HL-60 (cell line): ENCODE measurements at regions not wholly inside any gene's neighbourhood (a gene's known extent, or its start where the extent isn't known, plus 50 kb on each side); places are given as distances from the start of the nearest gene placed in this dataset.

Source experiments
- CTCF ChIP-seq: IDR thresholded peaks from one replicate; pipeline ENCODE4 v1.5.1; 2011; ENCODE audit warnings: low read length, control low read depth, inconsistent platforms; ENCODE audit not compliant: insufficient read depth
- GABPA ChIP-seq: IDR thresholded peaks from 2 replicates; pipeline ENCODE4 v1.6.1; 2012; ENCODE audit warnings: low read depth
- POLR2AphosphoS5 ChIP-seq: IDR thresholded peaks from 2 replicates; pipeline ENCODE4 v1.6.1; 2012; ENCODE audit warnings: low read depth
- SPI1 ChIP-seq: IDR thresholded peaks from 2 replicates; pipeline ENCODE4 v1.6.1; 2012; ENCODE audit warnings: low read depth, mild to moderate bottlenecking, borderline replicate concordance

GRCh38 chr4:11497972-11498371 is 69.3 kb upstream of the HS3ST1 start:
- no peak for TF ChIP-seq CTCF
- no peak for TF ChIP-seq SPI1
- no peak for TF ChIP-seq POLR2AphosphoS5
- no peak for TF ChIP-seq GABPA
